ENCODE measurements at regions not wholly inside any gene's neighbourhood (a gene's known extent, or its start where the extent isn't known, plus 50 kb on each side); places are given as distances from the start of the nearest gene placed in this dataset.

DNA sequence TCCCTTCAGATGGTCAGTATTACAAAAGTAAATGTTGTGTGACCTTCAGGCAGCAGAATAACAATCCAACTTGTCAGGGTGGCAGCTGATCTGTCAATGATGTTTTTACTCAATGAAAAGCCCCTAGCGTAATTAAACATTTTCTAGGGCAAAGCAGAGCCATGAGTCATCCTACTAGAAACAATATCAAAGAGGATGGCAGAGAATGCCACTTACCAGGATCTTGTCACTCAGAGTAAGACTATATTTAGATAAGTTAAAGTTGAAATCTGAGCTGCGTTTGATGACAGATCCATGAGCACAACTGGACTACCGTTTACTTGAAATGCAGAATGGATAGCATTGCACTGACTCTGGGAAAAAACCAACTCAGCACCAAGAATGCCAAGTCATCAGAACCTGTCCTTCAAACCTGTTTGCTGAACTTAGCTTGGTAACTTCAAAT is 612.6 kb upstream of the ACVR2A start:
- Mint-ChIP-seq H3K27ac (no peak overlapping the region), H3K4me1 (ENCODE audit: low read depth) (peaks cover 22% of the 10 kb centered on the region), H3K36me3 (ENCODE audit: insufficient read depth) (no peaks in the 10 kb centered on the region), H3K27me3 (no peaks in the 10 kb centered on the region), H3K4me3 (ENCODE audit: low read depth) (no peak overlapping the region), H3K9me3 (ENCODE audit: low read depth) (peaks cover 4% of the 10 kb centered on the region)
- no peak for TF ChIP-seq CTCF (IDR thresholded peaks at IDR 0.05; ENCODE audit: unreplicated experiment)
- no peak for DNase-seq (ENCODE audit: low spot score, unreplicated experiment)

- peaks cover 4% of the 10 kb centered on the region for H3K9me3 Mint-ChIP-seq (ENCODE audit: low read depth)
- H3K27me3 Mint-ChIP-seq = no peaks in the 10 kb centered on the region
- H3K4me3 Mint-ChIP-seq (ENCODE audit: low read depth) = no peak overlapping the region
- peaks cover 22% of the 10 kb centered on the region for H3K4me1 Mint-ChIP-seq (ENCODE audit: low read depth)
- H3K36me3 Mint-ChIP-seq (ENCODE audit: insufficient read depth) = no peaks in the 10 kb centered on the region
- no peak for TF ChIP-seq CTCF (IDR thresholded peaks at IDR 0.05; ENCODE audit: unreplicated experiment)
- no peak overlapping the region for H3K27ac Mint-ChIP-seq
- DNase-seq (ENCODE audit: low spot score, unreplicated experiment) = no peak
These were observed 613.2 kb upstream of the ACVR2A start for GRCh38 chr2:147231607-147232006.

GRCh38 chr2:147231081-147231480 is 613.7 kb upstream of the ACVR2A start:
- no peak for TF ChIP-seq CTCF (IDR thresholded peaks at IDR 0.05; ENCODE audit: unreplicated experiment)
- Mint-ChIP-seq H3K4me3 (ENCODE audit: low read depth) (no peak overlapping the region), H3K36me3 (ENCODE audit: insufficient read depth) (no peaks in the 10 kb centered on the region), H3K27ac (no peak overlapping the region), H3K4me1 (ENCODE audit: low read depth) (peaks cover 22% of the 10 kb centered on the region), H3K9me3 (ENCODE audit: low read depth) (peaks cover 4% of the 10 kb centered on the region), H3K27me3 (no peaks in the 10 kb centered on the region)
- no peak for DNase-seq (ENCODE audit: low spot score, unreplicated experiment)

GRCh38 chr2:147227313-147227712 is 617.5 kb upstream of the ACVR2A start:
- peaks cover 4% of the 10 kb centered on the region for H3K9me3 Mint-ChIP-seq (ENCODE audit: low read depth)
- peaks cover 11% of the 10 kb centered on the region for H3K4me1 Mint-ChIP-seq (ENCODE audit: low read depth)
- peak overlapping the region; percentile 7 for H3K27ac Mint-ChIP-seq
- no peaks in the 10 kb centered on the region for H3K27me3 Mint-ChIP-seq
- TF ChIP-seq CTCF (IDR thresholded peaks at IDR 0.05; ENCODE audit: unreplicated experiment) = no peak
- H3K36me3 Mint-ChIP-seq (ENCODE audit: insufficient read depth) = no peaks in the 10 kb centered on the region
- no peak for DNase-seq (ENCODE audit: low spot score, unreplicated experiment)
- no peak overlapping the region for H3K4me3 Mint-ChIP-seq (ENCODE audit: low read depth)

DNA sequence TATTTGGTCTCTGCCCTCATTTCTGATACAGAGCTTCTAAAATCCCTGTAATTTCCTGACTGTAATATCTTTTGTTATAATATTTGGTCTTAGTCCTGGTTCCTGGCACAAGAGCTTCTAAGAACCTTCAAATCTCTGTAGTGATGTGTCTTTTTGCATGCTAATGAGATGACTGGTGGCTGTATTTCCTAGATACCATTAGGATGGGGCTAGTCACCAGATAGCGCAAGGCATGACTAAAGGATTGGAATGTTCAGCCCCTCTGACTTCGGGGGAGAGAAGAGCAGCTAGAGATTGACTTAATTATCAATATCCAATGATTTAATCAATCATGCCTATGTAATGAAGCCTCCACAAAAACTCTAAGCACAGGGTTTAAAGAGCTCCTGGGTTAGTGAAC is 620.8 kb upstream of the ACVR2A start:
- H3K27me3 Mint-ChIP-seq = no peaks in the 10 kb centered on the region
- no peaks in the 10 kb centered on the region for H3K36me3 Mint-ChIP-seq (ENCODE audit: insufficient read depth)
- no peak overlapping the region for H3K27ac Mint-ChIP-seq
- no peak for DNase-seq (ENCODE audit: low spot score, unreplicated experiment)
- peaks cover 14% of the 10 kb centered on the region for H3K9me3 Mint-ChIP-seq (ENCODE audit: low read depth)
- TF ChIP-seq CTCF (IDR thresholded peaks at IDR 0.05; ENCODE audit: unreplicated experiment) = no peak
- H3K4me3 Mint-ChIP-seq (ENCODE audit: low read depth) = no peak overlapping the region
- peaks cover 6% of the 10 kb centered on the region for H3K4me1 Mint-ChIP-seq (ENCODE audit: low read depth)

All from progenitor cell of endocrine pancreas (in vitro differentiated cells).